Cerebellar cortex (tissue), 1 donor: ENCODE measurements at regions not wholly inside any gene's neighbourhood (a gene's known extent, or its start where the extent isn't known, plus 50 kb on each side); places are given as distances from the start of the nearest gene placed in this dataset.

Experiments used
- DNase-seq: peaks from one replicate; pipeline ENCODE4 v3.0.0-alpha.2; 2015; ENCODE audit warnings: low spot score

DNA sequence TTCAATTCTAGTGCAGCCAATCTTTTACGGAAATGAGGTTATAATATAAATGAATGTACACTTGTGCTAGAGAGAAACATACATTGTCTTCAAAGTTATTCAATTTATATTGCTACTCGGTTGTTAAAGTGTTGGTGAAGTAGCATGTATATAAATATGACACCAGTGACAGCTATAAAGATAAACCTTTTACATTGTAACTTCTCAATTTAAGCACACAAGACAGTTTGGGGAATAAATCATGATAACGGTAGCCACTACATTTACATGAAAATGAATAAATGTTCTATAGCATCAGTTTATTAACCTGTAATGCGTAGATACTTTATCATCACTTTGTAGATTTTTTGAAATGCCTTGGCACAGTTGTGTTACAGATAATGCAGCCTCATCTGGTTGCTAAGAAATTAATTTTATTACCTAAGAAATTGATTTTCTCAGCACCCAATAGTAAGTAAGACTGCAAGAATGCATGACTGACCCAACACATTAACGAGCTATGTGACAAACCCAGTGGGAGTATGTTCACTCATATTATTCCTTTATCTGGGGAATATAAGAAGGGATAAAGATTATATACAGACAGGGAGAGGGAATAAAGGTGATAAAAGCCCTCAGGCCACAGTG is 283.9 kb upstream of the NPVF start:
- no peak for DNase-seq

DNA sequence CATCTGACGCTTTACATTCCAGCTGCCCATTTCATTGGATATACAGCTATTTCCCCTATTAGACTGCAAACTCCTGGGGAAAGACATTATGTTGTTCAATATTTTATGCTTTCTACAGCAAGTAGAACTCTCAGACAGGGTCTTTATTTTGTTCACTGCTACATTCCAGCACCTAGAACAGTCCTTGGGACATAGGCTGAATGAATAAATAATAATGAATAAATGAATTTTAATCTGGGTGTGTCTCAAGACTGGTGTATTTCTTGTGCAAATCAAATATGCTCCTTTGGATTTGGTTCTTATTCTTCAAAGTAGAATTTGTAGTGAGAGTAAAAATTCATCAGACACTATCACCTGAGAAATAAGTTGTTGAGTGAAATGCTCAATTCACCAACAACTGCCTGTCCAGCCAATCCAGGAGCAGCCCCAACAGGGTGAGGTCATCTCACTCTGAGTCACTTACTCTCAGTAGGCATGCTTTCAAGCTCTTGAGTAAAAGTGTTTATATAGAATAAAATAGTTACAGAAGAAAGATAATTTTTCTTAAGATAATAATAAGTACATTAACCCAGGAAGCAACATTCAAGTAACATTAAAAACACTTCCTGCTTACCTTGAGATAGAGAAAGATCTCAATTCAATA is 287.5 kb upstream of the NPVF start:
- no peak for DNase-seq

GRCh38 chr7:25517906-25518305 is 289.6 kb upstream of the NPVF start:
- DNase-seq = no peak

DNA sequence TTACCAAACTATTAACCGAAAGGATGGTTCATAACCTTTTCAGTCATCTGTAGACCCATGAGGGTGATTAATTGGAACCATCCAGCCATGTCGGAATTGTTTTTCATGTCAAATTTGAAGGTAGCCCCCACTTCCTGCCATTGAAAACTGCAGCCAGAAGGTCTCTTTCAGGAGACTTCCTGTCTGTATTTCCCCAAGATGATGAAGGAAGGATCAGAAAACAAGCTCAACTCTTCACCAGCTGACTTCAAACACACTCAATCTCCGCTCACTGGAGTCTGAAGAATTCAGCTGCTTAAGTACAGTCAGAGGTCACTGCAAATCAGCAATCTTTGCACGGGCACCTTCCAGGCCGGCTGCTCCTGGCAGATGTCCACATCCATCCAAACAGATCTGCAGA is 291.7 kb upstream of the NPVF start:
- no peak for DNase-seq

DNA sequence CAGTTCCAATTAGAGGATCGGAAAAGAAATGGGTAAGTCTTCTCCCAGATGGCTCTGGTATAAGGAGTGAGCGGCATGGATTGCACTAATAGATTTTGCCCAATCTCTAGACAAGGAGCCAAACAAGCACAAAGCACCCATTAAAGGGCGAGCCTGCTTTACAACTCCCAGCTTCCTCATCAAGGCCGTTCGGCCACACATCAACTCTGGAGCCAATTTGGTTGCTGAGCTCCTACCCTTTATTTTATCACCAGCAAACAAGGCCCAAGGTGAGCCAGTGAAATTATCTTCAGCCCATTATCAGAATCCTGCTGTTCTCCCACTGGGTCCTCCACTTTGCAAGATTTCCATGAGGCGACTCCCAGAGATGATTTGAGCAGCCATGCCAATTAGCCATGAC is 292.2 kb upstream of the NPVF start:
- no peak for DNase-seq

- no peak for DNase-seq
Observed at GRCh38 chr7:25521236-25521635, 292.9 kb upstream of the NPVF start.

GRCh38 chr7:25522727-25523126 is 294.4 kb upstream of the NPVF start:
- no peak for DNase-seq

DNA sequence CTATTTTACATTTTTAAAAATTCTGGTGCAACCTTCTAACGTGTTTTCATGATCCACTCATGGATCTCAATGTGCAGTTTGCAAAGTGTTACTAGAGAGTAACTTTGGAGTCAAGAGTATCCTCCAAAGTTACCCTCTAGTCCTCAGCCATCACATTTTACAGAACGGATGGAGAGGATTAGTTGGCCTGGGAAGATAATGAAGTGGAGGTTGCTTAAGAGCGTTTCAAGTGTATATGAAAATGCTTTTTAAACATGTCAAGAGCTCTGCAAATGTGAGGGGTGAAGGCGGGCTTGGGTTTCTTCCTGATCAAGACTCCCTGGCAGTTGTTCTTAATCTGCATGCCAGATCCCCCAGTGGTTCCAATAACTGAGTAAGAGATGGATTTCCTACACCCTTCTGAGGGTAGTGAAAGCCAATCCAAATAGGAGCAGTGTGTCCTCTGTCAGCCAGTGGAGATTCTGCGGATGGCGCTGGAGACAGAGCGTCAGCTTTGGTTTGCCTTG is 299.4 kb upstream of the NPVF start:
- DNase-seq = no peak

- DNase-seq = no peak
Observed at GRCh38 chr7:25529320-25529719, 301.0 kb upstream of the NPVF start.

DNA sequence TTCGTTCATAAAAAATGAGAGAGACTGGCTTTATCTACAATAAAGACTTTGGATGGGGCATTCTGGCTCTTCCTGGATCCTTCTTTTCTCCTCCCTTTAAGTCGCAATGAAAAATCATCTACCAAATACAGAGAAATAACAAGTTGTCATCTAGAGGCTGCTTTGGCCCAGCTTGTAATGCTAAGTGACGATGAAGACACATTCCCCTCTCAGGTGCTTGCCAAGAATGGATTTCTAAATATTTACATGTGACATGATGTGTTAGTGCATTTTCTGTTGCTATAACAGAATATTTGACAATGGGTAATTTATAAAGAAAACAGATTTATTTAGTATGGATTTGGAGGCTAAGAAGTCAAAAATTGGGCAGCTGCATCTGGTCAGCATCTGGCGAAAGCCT is 308.6 kb upstream of the NPVF start:
- no peak for DNase-seq

DNA sequence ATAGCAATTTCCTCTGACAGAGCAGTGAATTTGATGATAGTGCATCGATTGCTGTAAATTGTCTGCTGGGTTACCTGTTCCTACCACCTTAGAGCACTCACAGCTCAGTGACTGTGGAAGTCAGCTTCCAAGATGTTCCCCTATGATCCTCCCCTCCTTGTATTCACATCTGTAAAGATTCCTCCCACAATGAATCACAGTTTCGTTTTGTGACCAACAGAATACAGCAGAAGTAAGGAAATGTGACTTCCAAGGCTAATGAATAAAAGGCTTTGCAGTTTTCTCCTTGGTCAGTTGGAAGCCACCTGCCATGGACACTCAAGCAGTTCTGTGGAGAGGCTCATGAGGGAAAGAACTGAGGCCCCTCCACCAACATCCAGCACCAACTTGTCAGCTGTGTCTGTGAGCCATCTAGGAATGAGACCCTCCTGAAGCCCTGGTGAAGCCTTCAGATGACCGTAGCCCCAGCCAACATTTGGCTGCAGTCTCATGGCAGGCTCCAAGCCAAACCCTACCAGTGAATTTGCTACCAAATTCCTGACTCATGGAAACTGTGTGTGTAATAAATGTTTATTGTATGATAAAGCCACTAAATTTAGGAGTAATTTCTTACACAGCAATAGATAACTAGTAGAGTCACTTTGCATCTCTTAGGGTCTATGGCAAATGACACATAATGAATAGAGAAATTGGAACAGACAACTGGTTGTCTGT is 309.5 kb upstream of the NPVF start:
- DNase-seq = no peak

DNA sequence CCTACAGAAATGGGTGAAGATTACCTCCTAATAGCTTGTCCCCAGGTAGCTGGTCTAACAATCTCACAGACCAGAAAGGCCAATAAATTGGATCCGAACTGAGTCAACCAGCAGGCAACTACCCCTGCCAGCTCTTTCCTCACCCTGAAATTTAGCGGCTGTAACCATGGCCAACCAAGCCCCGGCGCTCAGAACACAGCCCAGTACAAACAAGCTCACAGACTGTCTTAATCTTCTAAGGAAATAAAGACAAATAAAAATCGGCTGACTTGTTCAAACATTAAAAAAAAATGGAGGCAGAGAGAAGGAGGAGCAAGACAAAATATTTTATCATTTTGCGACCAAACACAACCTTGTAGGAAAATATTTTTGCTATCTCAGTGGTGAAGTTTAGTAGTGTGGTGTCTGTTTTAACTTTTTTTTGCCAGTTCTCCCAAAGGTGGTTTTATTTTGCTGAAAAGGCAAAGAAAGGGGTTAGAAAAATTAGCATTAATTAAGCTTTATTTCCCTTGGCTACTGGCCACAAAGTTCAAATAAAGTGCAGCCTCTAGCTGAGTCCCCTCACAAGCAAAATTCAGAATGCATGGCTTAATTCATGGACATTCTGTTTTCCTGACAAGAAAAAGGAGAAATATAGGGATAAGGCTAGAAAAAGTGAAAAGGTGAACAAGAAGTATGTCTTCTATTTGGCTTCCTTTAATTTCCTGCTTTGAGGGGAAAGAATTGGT is 313.0 kb upstream of the NPVF start:
- DNase-seq = no peak

DNA sequence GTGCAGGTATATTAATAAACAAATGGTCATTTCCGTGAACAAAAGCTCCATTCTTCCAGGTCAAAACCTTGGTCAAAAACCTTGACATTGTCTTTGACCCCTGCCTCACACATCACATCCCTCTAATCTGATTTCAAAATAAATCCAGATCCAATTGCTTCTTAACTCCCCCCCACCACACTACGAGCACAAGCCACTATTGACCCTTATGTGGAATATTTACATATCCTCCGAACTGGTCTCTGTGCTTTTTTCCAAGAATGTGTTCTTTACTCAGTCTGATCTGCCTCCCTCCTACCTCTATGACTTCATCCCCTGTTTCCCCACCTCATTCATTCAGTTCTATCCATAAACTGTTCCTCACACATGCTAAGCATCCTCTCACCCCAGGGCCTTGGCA is 313.6 kb upstream of the NPVF start:
- DNase-seq = no peak

- DNase-seq = no peak
Observed at GRCh38 chr7:25543210-25543609, 314.9 kb upstream of the NPVF start.

DNA sequence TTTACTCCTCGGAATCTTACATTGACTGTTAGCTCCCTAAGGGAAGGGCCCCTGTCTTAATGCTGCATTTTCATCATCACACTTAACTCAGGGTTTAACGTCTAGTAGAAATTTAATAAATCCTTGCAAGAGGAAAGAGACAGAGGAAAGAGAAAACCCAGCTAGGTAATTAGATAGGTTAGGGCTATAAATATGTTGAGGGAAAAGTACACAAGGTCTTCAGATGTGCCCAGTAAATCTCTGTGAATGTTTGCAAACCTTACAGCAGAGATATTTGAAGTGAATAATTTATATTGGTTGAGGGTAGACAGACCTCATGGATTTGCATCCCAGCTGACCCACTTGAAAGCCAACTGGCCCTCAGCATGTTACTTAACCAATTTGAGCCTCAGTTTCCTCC is 315.5 kb upstream of the NPVF start:
- DNase-seq = no peak

GRCh38 chr7:25544254-25544653 is 316.0 kb upstream of the NPVF start:
- DNase-seq = no peak

GRCh38 chr7:25545124-25546008 is 317.1 kb upstream of the NPVF start:
- DNase-seq = no peak

DNA sequence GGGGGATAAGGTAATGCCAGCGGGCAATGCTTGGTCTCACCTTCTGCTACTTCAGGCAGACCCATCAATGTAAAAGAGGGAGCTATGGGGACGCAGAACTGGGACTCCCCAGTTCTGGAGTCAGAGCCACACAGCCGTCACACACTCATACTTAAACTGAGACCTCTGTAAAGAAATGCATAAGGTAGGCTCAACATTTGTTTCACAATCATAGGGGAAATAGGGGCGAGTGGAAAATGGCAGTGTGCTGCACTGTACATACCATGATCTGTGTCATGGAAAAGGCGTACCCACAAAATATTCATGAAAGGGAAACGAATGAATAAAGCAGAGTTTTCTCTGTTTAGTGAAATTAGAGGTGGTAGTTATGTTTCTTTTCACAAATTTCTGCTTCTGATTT is 318.0 kb upstream of the NPVF start:
- DNase-seq = no peak

DNA sequence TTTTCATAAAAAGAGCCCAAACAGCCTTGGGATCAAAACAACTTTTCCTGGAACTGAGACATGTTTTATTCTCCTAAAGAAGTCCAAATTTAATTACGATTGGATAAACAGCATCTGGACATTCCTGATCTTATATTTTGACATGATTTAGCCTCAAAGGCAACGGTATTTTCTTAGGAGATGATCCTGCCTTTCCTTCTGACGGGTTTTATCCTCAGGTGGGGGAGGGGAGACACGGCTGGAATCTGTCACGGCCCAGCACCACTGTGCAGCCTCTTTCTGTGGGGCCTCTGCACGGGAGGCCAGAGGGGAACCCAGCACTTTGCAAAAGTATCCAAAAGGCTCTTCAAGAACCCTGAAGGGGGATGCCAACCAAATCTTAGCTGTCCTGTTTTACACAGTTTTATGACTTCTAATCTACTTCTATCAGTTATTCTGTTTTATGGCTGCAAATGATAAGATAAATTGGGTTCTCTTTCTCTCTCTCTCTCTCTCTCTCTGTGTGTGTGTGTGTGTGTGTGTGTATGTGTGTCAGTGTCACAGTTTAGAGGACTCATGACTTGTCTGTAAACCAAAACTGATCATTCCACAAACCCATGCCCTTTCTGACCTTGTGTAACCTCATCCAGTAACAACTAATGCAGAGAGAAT is 321.1 kb upstream of the NPVF start:
- no peak for DNase-seq

DNA sequence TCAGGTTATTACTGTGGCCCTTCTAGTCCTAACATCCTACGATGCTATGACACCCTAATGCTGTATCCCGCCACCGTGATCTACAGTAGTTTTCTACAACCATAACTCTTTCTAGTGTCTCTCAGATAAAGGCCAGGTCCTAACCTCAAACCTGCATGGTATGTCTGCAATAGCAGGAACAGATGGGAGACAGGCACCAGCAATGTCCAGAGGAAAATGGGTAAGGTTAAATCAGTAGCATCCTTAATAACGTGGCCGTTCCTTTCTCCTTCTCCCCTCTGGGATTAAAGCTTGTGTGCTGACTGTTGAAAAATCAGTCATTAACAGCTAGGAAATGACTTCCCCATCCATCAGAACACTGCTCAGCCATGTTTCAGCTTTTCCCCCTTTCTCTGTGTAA is 321.9 kb upstream of the NPVF start:
- no peak for DNase-seq

GRCh38 chr7:25552998-25553397 is 324.7 kb upstream of the NPVF start:
- peak; percentile 50 for DNase-seq
